ENCODE measurements at regions not wholly inside any gene's neighbourhood (a gene's known extent, or its start where the extent isn't known, plus 50 kb on each side); places are given as distances from the start of the nearest gene placed in this dataset.
A peak's percentile ranks its signal among the peaks of the same experiment; 100 is the strongest.

DNA sequence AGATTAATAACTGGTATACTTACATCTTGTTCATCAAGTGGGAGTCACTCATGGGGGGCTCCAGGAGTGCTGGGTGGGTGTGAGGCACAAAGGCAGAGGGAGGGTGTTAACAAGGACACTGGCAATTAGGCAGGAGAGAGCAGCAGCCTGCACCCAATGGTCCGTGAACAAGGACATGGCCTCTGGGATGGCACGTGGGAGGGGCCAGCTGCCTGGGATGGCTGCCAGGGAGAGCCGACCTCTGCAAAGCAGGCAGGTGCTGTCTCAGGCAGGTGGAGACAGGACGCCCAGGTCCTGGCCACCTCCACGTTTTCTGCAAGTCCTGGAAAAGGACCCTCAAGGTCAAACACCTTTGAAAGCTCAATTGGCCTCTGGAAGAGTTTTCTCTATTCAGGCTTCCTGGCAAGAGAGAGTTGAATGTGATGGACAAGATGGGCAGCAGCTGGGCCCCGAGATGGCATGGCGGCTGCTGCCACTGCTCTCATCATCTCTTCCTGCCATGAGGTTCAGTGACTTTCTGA is 257.1 kb downstream of the BUD13 start:
- WGBS = 61% methylated on average over 6 of the region's 7 CpGs
- Histone ChIP-seq H3K4me1 (no peaks in the 10 kb centered on the region), H3K4me3 (no peak overlapping the region), H3K27me3 (peaks cover 31% of the 10 kb centered on the region), H3K27ac (no peak overlapping the region), H3K9me3 (no peaks in the 10 kb centered on the region), H3K36me3 (no peaks in the 10 kb centered on the region)
- DNase-seq (ENCODE audit: low spot score in 2 of 2) = peak in 1 of 2 donors; percentile 45
- TF ChIP-seq EP300 (IDR thresholded peaks at IDR 0.05) (no peak), POLR2A (IDR thresholded peaks at IDR 0.05) (no peak), POLR2AphosphoS5 (IDR thresholded peaks at IDR 0.05) (no peak)
- TF ChIP-seq, protein P1, sequence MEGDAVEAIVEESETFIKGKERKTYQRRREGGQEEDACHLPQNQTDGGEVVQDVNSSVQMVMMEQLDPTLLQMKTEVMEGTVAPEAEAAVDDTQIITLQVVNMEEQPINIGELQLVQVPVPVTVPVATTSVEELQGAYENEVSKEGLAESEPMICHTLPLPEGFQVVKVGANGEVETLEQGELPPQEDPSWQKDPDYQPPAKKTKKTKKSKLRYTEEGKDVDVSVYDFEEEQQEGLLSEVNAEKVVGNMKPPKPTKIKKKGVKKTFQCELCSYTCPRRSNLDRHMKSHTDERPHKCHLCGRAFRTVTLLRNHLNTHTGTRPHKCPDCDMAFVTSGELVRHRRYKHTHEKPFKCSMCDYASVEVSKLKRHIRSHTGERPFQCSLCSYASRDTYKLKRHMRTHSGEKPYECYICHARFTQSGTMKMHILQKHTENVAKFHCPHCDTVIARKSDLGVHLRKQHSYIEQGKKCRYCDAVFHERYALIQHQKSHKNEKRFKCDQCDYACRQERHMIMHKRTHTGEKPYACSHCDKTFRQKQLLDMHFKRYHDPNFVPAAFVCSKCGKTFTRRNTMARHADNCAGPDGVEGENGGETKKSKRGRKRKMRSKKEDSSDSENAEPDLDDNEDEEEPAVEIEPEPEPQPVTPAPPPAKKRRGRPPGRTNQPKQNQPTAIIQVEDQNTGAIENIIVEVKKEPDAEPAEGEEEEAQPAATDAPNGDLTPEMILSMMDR (IDR thresholded peaks at IDR 0.05) = no peak

DNA sequence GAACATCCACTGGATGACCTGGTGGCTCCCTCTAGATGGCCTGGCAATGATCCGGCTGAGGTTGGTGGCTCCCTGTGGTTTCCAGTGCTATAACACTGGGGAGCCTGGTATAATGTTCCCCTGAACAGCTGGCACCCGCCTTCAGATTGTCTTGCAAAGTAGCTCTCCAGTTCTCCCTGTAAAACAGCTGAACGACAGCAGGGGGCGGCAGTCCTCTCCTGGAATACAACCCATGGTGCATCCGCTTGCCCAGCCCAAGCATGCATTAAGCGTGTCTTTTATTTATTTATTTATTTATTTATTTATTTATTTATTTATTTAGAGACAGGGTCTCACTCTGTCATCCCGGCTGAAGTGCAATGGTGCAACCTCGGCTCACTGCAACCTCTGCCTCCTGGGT is 258.9 kb downstream of the BUD13 start:
- Histone ChIP-seq H3K4me1 (no peaks in the 10 kb centered on the region), H3K27ac (no peak overlapping the region), H3K27me3 (peaks cover 34% of the 10 kb centered on the region), H3K36me3 (no peaks in the 10 kb centered on the region), H3K4me3 (no peak overlapping the region), H3K9me3 (no peaks in the 10 kb centered on the region)
- TF ChIP-seq EP300 (IDR thresholded peaks at IDR 0.05) = no peak
- no peak for TF ChIP-seq POLR2A (IDR thresholded peaks at IDR 0.05)
- no peak for TF ChIP-seq POLR2AphosphoS5 (IDR thresholded peaks at IDR 0.05)
- TF ChIP-seq, protein P1 (IDR thresholded peaks at IDR 0.05) = no peak
- DNase-seq (ENCODE audit: low spot score in 2 of 2) = peak in 1 of 2 donors; percentile 67
- WGBS = 51% methylated on average over 8 of the region's 8 CpGs

- no peak overlapping the region for H3K27ac ChIP-seq
- TF ChIP-seq POLR2A (IDR thresholded peaks at IDR 0.05) = no peak
- TF ChIP-seq, protein P1 (IDR thresholded peaks at IDR 0.05) = no peak
- no peak for TF ChIP-seq EP300 (IDR thresholded peaks at IDR 0.05)
- TF ChIP-seq POLR2AphosphoS5 (IDR thresholded peaks at IDR 0.05) = no peak
- no peak overlapping the region for H3K4me3 ChIP-seq
- H3K27me3 ChIP-seq = peaks cover 36% of the 10 kb centered on the region
- H3K36me3 ChIP-seq = no peaks in the 10 kb centered on the region
- no peaks in the 10 kb centered on the region for H3K9me3 ChIP-seq
- WGBS = 69% methylated on average over 8 of the region's 8 CpGs
- peak in 1 of 2 donors; percentile 32 for DNase-seq (ENCODE audit: low spot score in 2 of 2)
- H3K4me1 ChIP-seq = no peaks in the 10 kb centered on the region
These were observed 259.4 kb downstream of the BUD13 start for GRCh38 chr11:116513278-116513823.

GRCh38 chr11:116512841-116513240 is 259.9 kb downstream of the BUD13 start:
- H3K36me3 ChIP-seq = no peaks in the 10 kb centered on the region
- no peaks in the 10 kb centered on the region for H3K4me1 ChIP-seq
- peaks cover 41% of the 10 kb centered on the region for H3K27me3 ChIP-seq
- H3K27ac ChIP-seq = no peak overlapping the region
- no peak overlapping the region for H3K4me3 ChIP-seq
- TF ChIP-seq POLR2AphosphoS5 (IDR thresholded peaks at IDR 0.05) = no peak
- 92% methylated on average over 2 of the region's 2 CpGs for WGBS
- no peaks in the 10 kb centered on the region for H3K9me3 ChIP-seq
- peak in 1 of 2 donors; percentile 59 for DNase-seq (ENCODE audit: low spot score in 2 of 2)

GRCh38 chr11:116511684-116512083 is 261.1 kb downstream of the BUD13 start:
- H3K4me1 ChIP-seq = no peaks in the 10 kb centered on the region
- H3K4me3 ChIP-seq = no peak overlapping the region
- H3K27me3 ChIP-seq = peaks cover 52% of the 10 kb centered on the region
- no peaks in the 10 kb centered on the region for H3K36me3 ChIP-seq
- DNase-seq (ENCODE audit: low spot score in 2 of 2) = peak in 1 of 2 donors; percentile 45
- 74% methylated on average over 7 of the region's 7 CpGs for WGBS
- no peak overlapping the region for H3K27ac ChIP-seq
- TF ChIP-seq EP300 (IDR thresholded peaks at IDR 0.05) = no peak
- TF ChIP-seq, protein P1 (IDR thresholded peaks at IDR 0.05) = no peak
- no peak for TF ChIP-seq POLR2AphosphoS5 (IDR thresholded peaks at IDR 0.05)
- no peak for TF ChIP-seq POLR2A (IDR thresholded peaks at IDR 0.05)
- no peaks in the 10 kb centered on the region for H3K9me3 ChIP-seq

Data from suprapubic skin (tissue), 4 donors.